Upper lobe of left lung (tissue), 6 donors: ENCODE measurements at regions not wholly inside any gene's neighbourhood (a gene's known extent, or its start where the extent isn't known, plus 50 kb on each side); places are given as distances from the start of the nearest gene placed in this dataset.

ENCODE experiments used
- ATAC-seq, 2 donors: fragments of 200-7000 bp; cut with Tn5 transposase; one replicate each; pipeline ENCODE4 v1.9.1; 2022; ENCODE audit warnings: mild to moderate bottlenecking in 2 of 2, moderate library complexity in 2 of 2; ENCODE audit not compliant: low FRiP score in 2 of 2
- DNase-seq, 2 donors: peaks; one replicate each; pipeline ENCODE4 v3.0.0-alpha.2; 2019 to 2020
- H3K27ac ChIP-seq, 4 donors: fragments of 200-600 bp; sonication (generic); one replicate each; pipeline ENCODE4 v1.5.1; 2016 to 2019
- H3K27me3 ChIP-seq, 4 donors: fragments of 200-600 bp; sonication (generic); one replicate each; pipeline ENCODE4 v1.5.1; 2017 to 2019
- H3K36me3 ChIP-seq, 4 donors: fragments of 200-600 bp; sonication (generic); one replicate each; pipeline ENCODE4 v1.5.1; 2016 to 2019
- H3K4me1 ChIP-seq, 4 donors: fragments of 200-600 bp; sonication (generic); one replicate each; pipeline ENCODE4 v1.5.1; 2018 to 2019
- H3K4me3 ChIP-seq, 4 donors: fragments of 200-600 bp; sonication (generic); one replicate each; pipeline ENCODE4 v1.5.1; 2017 to 2019; ENCODE audit warnings: mild to moderate bottlenecking in 2 of 4, moderate library complexity in 1 of 4
- H3K9me3 ChIP-seq, 4 donors: fragments of 200-600 bp; sonication (generic); one replicate each; pipeline ENCODE4 v1.5.1; 2018 to 2019
- EP300 ChIP-seq, 4 donors: sonication (generic); formaldehyde crosslinking; IDR thresholded peaks; one replicate each; pipeline ENCODE4 v1.5.1; 2017; ENCODE audit warnings: antibody characterized with exemption in 4 of 4, control low read depth in 2 of 4
- POLR2A ChIP-seq, 4 donors: fragments of 450-650 bp; IDR thresholded peaks; one replicate each; pipeline ENCODE4 v1.5.1; 2016 to 2017; ENCODE audit warnings: antibody characterized with exemption in 4 of 4, mild to moderate bottlenecking in 2 of 4
- POLR2AphosphoS5 ChIP-seq, 2 donors: sonication (generic); formaldehyde crosslinking; IDR thresholded peaks; one replicate each; pipeline ENCODE4 v1.5.1; 2017; ENCODE audit warnings: antibody characterized with exemption in 2 of 2
- WGBS, 2 donors: methylation state at CpG; one replicate each; pipeline ENCODE4 v1.1.5; 2017 to 2018; 5-methylcytosine and 5-hydroxymethylcytosine counted together
- TF ChIP-seq, protein P1 (sequence below), 6 experiments: fragments of 450-650 bp in 4 of 6; fragments of 200-600 bp in 2 of 6; sonication (generic) in 2 of 6; IDR thresholded peaks; one replicate each; pipeline ENCODE4 v1.5.1; 2016 to 2019; ENCODE audit warnings: antibody characterized with exemption in 6 of 6
- donor health status: DM: no; HTN: no; CAD: no; lungs with moderate emphysema.
- donor health status: DM: no; HTN: yes; CAD: no; lungs with severe emphysema.

- no peaks in the 10 kb centered on the region for H3K9me3 ChIP-seq
- 83 to 86% methylated on average over 5 of the region's 5 CpGs for WGBS, 2 donors
- H3K4me1 ChIP-seq: peaks cover 3 to 12% (median 9%) of the 10 kb centered on the region in 4 donors
- H3K27me3 ChIP-seq: no peaks in the 10 kb centered on the region
- no peak overlapping the region for H3K27ac ChIP-seq
- TF ChIP-seq POLR2AphosphoS5 (IDR thresholded peaks at IDR 0.05): no peak
- no peak for TF ChIP-seq POLR2A (IDR thresholded peaks at IDR 0.05)
- TF ChIP-seq, protein P1, sequence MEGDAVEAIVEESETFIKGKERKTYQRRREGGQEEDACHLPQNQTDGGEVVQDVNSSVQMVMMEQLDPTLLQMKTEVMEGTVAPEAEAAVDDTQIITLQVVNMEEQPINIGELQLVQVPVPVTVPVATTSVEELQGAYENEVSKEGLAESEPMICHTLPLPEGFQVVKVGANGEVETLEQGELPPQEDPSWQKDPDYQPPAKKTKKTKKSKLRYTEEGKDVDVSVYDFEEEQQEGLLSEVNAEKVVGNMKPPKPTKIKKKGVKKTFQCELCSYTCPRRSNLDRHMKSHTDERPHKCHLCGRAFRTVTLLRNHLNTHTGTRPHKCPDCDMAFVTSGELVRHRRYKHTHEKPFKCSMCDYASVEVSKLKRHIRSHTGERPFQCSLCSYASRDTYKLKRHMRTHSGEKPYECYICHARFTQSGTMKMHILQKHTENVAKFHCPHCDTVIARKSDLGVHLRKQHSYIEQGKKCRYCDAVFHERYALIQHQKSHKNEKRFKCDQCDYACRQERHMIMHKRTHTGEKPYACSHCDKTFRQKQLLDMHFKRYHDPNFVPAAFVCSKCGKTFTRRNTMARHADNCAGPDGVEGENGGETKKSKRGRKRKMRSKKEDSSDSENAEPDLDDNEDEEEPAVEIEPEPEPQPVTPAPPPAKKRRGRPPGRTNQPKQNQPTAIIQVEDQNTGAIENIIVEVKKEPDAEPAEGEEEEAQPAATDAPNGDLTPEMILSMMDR (IDR thresholded peaks at IDR 0.05): no peak
- TF ChIP-seq EP300 (IDR thresholded peaks at IDR 0.05): no peak
- no peak overlapping the region for H3K4me3 ChIP-seq
- no peak for DNase-seq
- H3K36me3 ChIP-seq: no peaks in the 10 kb centered on the region
- ATAC-seq: peak; percentile 10 to 49
Measured at GRCh38 chr6:158255989-158256601, 56.2 kb upstream of the TULP4 start.

DNA sequence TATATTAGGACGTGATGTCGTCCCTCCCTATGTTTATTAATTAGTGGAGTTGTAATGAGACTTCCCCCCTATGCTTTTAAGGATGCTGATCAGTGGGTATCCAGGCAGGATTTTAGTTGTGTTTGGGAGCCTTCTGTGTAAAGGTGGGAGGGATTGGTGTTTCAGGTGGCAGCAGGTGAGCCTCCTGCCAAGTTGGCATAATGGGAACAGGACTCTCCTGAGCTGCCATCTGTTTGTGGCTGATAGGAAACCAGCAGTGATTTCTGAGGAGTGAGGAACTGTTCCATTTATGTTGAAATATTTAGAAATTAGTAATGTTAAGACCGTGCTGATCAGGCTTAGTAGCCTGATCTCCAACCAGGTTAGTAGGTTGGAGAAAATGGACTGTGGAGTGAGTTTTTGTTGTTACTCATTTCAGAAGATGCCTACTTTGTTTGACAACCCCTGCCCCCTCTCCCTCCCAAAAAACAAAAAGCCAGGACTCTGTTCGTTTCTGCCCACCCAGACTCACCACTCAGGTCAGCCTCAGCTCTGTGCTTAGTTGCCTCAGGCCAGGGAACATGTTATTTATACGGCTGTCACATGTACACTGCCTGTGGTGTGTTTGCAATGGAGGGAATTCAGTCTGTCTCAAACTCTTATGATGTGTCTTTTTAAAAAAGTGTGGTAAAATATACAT lies 55.4 kb upstream of the TULP4 start:
- Histone ChIP-seq H3K4me1 (peaks cover 3 to 12% (median 9%) of the 10 kb centered on the region in 4 donors), H3K27me3 (no peaks in the 10 kb centered on the region), H3K27ac (no peak overlapping the region), H3K4me3 (no peak overlapping the region), H3K36me3 (no peaks in the 10 kb centered on the region), H3K9me3 (no peaks in the 10 kb centered on the region)
- TF ChIP-seq POLR2A (IDR thresholded peaks at IDR 0.05): no peak
- 88 to 93% methylated on average over 5 of the region's 5 CpGs for WGBS, 2 donors
- no peak for DNase-seq
- ATAC-seq: no peak

DNA sequence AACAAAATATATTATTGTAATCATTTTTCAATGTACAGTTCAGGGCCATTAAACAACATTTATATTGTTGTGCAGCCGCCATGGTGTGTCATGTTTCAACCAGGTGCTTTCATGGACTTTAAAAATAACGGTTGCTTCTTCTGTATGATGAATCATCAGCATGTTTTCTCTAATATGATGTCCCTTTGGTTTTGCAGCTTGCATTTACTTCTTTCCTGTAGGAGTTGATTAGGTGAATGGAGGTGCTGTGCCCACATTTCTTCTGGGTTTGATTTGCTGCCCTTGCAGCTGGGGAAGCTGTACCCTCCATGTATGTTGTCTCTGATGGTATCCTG lies 54.9 kb upstream of the TULP4 start:
- 95% methylated on average over 2 of the region's 2 CpGs for WGBS, 2 donors
- no peaks in the 10 kb centered on the region for H3K9me3 ChIP-seq
- H3K27me3 ChIP-seq: no peaks in the 10 kb centered on the region
- ATAC-seq (no peak), DNase-seq (no peak)
- no peaks in the 10 kb centered on the region for H3K36me3 ChIP-seq
- peaks cover 3 to 12% (median 9%) of the 10 kb centered on the region in 4 donors for H3K4me1 ChIP-seq
- TF ChIP-seq EP300 (IDR thresholded peaks at IDR 0.05) (no peak), POLR2AphosphoS5 (IDR thresholded peaks at IDR 0.05) (no peak), POLR2A (IDR thresholded peaks at IDR 0.05) (no peak)
- TF ChIP-seq, protein P1 (IDR thresholded peaks at IDR 0.05): no peak
- no peak overlapping the region for H3K27ac ChIP-seq
- H3K4me3 ChIP-seq: no peak overlapping the region

DNA sequence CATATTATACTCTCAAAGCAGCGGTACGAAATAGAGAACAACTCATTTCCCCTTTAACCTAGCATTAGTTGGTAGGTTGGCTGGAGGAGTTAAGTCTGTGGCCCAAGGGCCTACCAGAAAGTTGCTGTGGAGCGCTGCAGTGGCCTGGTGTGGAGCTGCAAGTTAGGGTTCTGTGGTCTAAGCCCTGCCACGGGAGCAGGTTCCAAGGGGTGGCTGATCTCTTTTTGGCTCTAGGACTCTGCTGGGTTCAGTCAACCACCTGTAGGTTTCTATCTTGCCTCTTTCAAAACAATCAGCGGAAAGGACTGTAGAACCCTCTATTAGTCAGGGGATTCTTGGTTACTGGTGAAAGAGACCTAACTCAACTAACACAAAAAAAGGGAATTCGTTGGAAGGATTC lies 54.5 kb upstream of the TULP4 start:
- WGBS, 2 donors: 94 to 97% methylated on average over 6 of the region's 6 CpGs
- no peak for TF ChIP-seq EP300 (IDR thresholded peaks at IDR 0.05)
- ATAC-seq: no peak

DNA sequence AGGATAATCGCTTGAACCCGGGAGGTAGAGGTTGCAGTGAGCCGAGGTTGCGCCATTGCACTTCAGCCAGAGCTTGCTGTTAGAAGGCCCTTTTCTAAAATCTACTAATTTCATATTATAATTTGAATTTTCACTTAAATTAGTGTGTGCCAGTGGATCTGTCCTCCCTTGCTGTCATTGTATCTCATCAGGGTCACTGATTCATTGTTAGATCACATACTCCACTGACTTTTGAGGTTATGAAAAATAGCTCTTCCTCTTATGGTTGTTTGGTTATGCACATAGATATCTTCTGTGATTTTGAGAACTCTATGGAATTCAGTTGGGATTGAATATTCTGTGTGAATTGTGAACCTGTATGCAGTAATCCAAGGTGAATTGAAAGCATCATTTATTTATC lies 53.1 kb upstream of the TULP4 start:
- ATAC-seq (no peak), DNase-seq (no peak)
- Histone ChIP-seq H3K9me3 (no peaks in the 10 kb centered on the region), H3K27ac (no peak overlapping the region), H3K4me1 (peaks cover 3 to 12% (median 9%) of the 10 kb centered on the region in 4 donors), H3K36me3 (no peaks in the 10 kb centered on the region), H3K27me3 (no peaks in the 10 kb centered on the region), H3K4me3 (no peak overlapping the region)
- 95 to 99% methylated on average over 4 of the region's 4 CpGs for WGBS, 2 donors
- TF ChIP-seq EP300 (IDR thresholded peaks at IDR 0.05) (no peak), POLR2AphosphoS5 (IDR thresholded peaks at IDR 0.05) (no peak), POLR2A (IDR thresholded peaks at IDR 0.05) (no peak)
- TF ChIP-seq, protein P1 (IDR thresholded peaks at IDR 0.05): no peak

More for the DNA sequence above, 54.5 kb upstream of the TULP4 start:
- Histone ChIP-seq H3K27me3 (no peaks in the 10 kb centered on the region), H3K9me3 (no peaks in the 10 kb centered on the region), H3K4me1 (peaks cover 3 to 12% (median 9%) of the 10 kb centered on the region in 4 donors), H3K27ac (no peak overlapping the region), H3K36me3 (no peaks in the 10 kb centered on the region), H3K4me3 (no peak overlapping the region)
- DNase-seq: no peak

- no peak for ATAC-seq
- 92% methylated on average over 3 of the region's 3 CpGs for WGBS, 2 donors
- no peak overlapping the region for H3K4me3 ChIP-seq
- no peaks in the 10 kb centered on the region for H3K9me3 ChIP-seq
- no peaks in the 10 kb centered on the region for H3K27me3 ChIP-seq
- DNase-seq: no peak
- H3K4me1 ChIP-seq: peaks cover 3 to 12% (median 9%) of the 10 kb centered on the region in 4 donors
- H3K36me3 ChIP-seq: no peaks in the 10 kb centered on the region
- H3K27ac ChIP-seq: no peak overlapping the region
- TF ChIP-seq EP300 (IDR thresholded peaks at IDR 0.05): no peak
- no peak for TF ChIP-seq POLR2AphosphoS5 (IDR thresholded peaks at IDR 0.05)
- TF ChIP-seq, protein P1 (IDR thresholded peaks at IDR 0.05): no peak
- no peak for TF ChIP-seq POLR2A (IDR thresholded peaks at IDR 0.05)
Measured at GRCh38 chr6:158259845-158260244, 52.4 kb upstream of the TULP4 start.
